Breast epithelium (tissue), 4 donors: ENCODE measurements at regions not wholly inside any gene's neighbourhood (a gene's known extent, or its start where the extent isn't known, plus 50 kb on each side); places are given as distances from the start of the nearest gene placed in this dataset.

Experiments used
- DNase-seq, 2 donors: peaks; one replicate each; pipeline ENCODE4 v3.0.0-alpha.2; 2019; ENCODE audit warnings: low spot score in 2 of 2
- H3K27ac ChIP-seq, 2 donors: fragments of 200-600 bp; sonication (generic) in 1 of 2; one replicate each; pipeline ENCODE4 v1.5.1; 2016 to 2019; ENCODE audit warnings: mild to moderate bottlenecking in 1 of 2
- H3K27me3 ChIP-seq, 2 donors: fragments of 200-600 bp; sonication (generic) in 1 of 2; one replicate each; pipeline versions ENCODE4 v1.5.1 to v1.6.0; 2017 to 2019; ENCODE audit warnings: control low read depth in 1 of 2, mild to moderate bottlenecking in 1 of 2
- H3K36me3 ChIP-seq: fragments of 200-600 bp; one replicate; pipeline ENCODE4 v1.5.1; 2019
- H3K4me1 ChIP-seq, 2 donors: fragments of 200-600 bp; sonication (generic); one replicate each; pipeline ENCODE4 v1.5.1; 2016 to 2019; ENCODE audit warnings: control low read depth in 1 of 2
- H3K4me3 ChIP-seq, 3 donors: fragments of 200-600 bp; sonication (generic); 1 replicate in 2 of 3; 2 replicates in 1 of 3; pipeline ENCODE4 v1.5.1; 2016 to 2019; ENCODE audit warnings: mild to moderate bottlenecking in 3 of 3, moderate library complexity in 2 of 3
- H3K9me3 ChIP-seq, 2 donors: fragments of 200-600 bp; sonication (generic) in 1 of 2; one replicate each; pipeline ENCODE4 v1.5.1; 2016 to 2019; ENCODE audit warnings: control low read depth in 1 of 2
- POLR2A ChIP-seq: fragments of 450-650 bp; IDR thresholded peaks from one replicate; pipeline ENCODE4 v1.6.1; 2016; ENCODE audit warnings: antibody characterized with exemption, mild to moderate bottlenecking, moderate library complexity
- POLR2AphosphoS5 ChIP-seq, 3 donors: sonication (generic); formaldehyde crosslinking; IDR thresholded peaks; one replicate each; pipeline ENCODE4 v1.6.1; 2017; ENCODE audit warnings: antibody characterized with exemption in 3 of 3
- intact Hi-C: fragments of 100-400 bp; cut with DNase I; formaldehyde crosslinking; loops from one replicate; pipeline ENCODE4 v1.15.1; 2023; ENCODE audit warnings: low total_unique reads
- TF ChIP-seq, protein P1 (sequence below), 3 donors: fragments of 450-650 bp; IDR thresholded peaks; one replicate each; pipeline ENCODE4 v1.5.1; 2016 to 2017; ENCODE audit warnings: antibody characterized with exemption in 3 of 3, mild to moderate bottlenecking in 3 of 3, moderate library complexity in 3 of 3

DNA sequence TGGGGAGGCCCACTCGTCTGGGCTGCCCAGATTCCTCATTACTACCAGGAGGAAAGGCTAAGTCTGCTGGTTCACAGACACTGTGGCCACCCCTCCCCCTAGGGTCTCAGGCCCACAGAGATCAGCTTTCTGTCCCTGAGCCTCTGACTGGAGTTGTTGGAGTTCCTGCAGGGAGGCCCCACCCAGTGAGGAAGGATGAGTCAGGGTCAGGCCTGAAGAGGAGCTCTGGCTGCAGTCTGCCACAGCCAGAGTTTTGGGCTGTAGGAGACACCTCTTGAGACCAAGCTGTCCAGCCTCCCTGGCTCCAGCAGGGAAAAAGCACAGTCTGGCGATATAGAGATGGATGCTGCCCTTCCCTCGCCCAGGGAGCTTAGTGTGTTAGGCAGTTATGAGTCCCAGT is 720.9 kb upstream of the SEMA6D start:
- H3K27me3 ChIP-seq: no peaks in the 10 kb centered on the region
- H3K27ac ChIP-seq: no peak overlapping the region
- DNase-seq: no peak
- no peaks in the 10 kb centered on the region for H3K4me1 ChIP-seq
- TF ChIP-seq POLR2A (no peak), POLR2AphosphoS5 (IDR thresholded peaks at IDR 0.05) (no peak)
- TF ChIP-seq, protein P1, sequence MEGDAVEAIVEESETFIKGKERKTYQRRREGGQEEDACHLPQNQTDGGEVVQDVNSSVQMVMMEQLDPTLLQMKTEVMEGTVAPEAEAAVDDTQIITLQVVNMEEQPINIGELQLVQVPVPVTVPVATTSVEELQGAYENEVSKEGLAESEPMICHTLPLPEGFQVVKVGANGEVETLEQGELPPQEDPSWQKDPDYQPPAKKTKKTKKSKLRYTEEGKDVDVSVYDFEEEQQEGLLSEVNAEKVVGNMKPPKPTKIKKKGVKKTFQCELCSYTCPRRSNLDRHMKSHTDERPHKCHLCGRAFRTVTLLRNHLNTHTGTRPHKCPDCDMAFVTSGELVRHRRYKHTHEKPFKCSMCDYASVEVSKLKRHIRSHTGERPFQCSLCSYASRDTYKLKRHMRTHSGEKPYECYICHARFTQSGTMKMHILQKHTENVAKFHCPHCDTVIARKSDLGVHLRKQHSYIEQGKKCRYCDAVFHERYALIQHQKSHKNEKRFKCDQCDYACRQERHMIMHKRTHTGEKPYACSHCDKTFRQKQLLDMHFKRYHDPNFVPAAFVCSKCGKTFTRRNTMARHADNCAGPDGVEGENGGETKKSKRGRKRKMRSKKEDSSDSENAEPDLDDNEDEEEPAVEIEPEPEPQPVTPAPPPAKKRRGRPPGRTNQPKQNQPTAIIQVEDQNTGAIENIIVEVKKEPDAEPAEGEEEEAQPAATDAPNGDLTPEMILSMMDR (IDR thresholded peaks at IDR 0.05): no peak
- H3K9me3 ChIP-seq: peaks cover 13 to 18% of the 10 kb centered on the region in 2 donors
- intact Hi-C loops: no loop called here
- H3K4me3 ChIP-seq: no peak overlapping the region
- H3K36me3 ChIP-seq: no peaks in the 10 kb centered on the region

DNA sequence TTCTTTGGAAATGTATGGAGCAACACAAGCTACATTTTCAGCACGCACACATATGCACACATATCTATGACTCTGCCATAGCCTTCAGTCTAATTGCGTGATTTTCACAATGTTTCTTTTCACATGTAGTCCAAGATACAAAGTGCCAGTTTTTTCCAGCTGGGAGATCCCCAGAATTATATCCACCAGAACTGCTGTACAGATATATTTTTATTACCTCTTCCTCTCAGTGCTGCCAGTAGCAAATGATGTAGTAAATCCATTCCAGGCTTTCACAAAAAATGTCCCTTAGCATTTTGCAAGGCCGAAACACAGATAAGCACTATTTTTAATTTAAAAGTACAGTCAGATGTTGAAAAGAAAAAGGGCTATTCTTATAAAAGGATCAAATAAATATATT is 719.8 kb upstream of the SEMA6D start:
- no peaks in the 10 kb centered on the region for H3K4me1 ChIP-seq
- H3K4me3 ChIP-seq: no peak overlapping the region
- no peaks in the 10 kb centered on the region for H3K36me3 ChIP-seq
- no peak overlapping the region for H3K27ac ChIP-seq
- H3K9me3 ChIP-seq: peaks cover 13 to 18% of the 10 kb centered on the region in 2 donors
- TF ChIP-seq, protein P1 (IDR thresholded peaks at IDR 0.05): no peak
- TF ChIP-seq POLR2AphosphoS5 (IDR thresholded peaks at IDR 0.05) (no peak), POLR2A (no peak)
- intact Hi-C loops: no loop called here
- DNase-seq: no peak
- no peaks in the 10 kb centered on the region for H3K27me3 ChIP-seq

- intact Hi-C loops: no loop called here
- Histone ChIP-seq H3K4me1 (no peaks in the 10 kb centered on the region), H3K36me3 (no peaks in the 10 kb centered on the region), H3K27me3 (no peaks in the 10 kb centered on the region), H3K27ac (no peak overlapping the region), H3K9me3 (peaks cover 0 to 15% of the 10 kb centered on the region in 2 donors), H3K4me3 (no peak overlapping the region)
- DNase-seq: no peak
- TF ChIP-seq, protein P1 (IDR thresholded peaks at IDR 0.05): no peak
- TF ChIP-seq POLR2AphosphoS5 (IDR thresholded peaks at IDR 0.05) (no peak), POLR2A (no peak)
Measured at GRCh38 chr15:47003568-47003967, 713.7 kb upstream of the SEMA6D start.

DNA sequence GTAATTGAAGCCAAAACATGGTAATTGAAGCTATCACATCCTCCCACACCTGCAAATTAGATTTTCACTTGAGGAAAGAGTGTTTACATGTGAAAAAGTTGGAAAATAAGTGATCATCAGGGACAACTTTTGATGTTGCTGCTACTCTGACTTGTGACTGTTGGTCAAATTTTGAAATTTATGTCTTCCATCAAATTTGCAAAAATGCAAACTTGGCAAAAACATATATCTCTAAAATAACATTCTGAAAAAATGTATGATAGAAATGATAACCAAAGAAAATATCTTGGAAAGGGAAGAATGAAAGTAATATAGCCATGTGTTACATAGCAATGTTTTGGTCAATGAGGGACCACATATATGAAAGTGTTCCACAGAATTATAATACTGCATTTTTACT is 703.9 kb upstream of the SEMA6D start:
- DNase-seq: no peak
- Histone ChIP-seq H3K27ac (no peak overlapping the region), H3K27me3 (no peaks in the 10 kb centered on the region), H3K9me3 (peaks cover 0 to 6% of the 10 kb centered on the region in 2 donors), H3K4me3 (no peak overlapping the region), H3K4me1 (no peaks in the 10 kb centered on the region), H3K36me3 (no peaks in the 10 kb centered on the region)
- intact Hi-C loops: no loop called here
- no peak for TF ChIP-seq POLR2A
- TF ChIP-seq POLR2AphosphoS5 (IDR thresholded peaks at IDR 0.05): no peak
- TF ChIP-seq, protein P1 (IDR thresholded peaks at IDR 0.05): no peak

- no peaks in the 10 kb centered on the region for H3K36me3 ChIP-seq
- no peak overlapping the region for H3K27ac ChIP-seq
- TF ChIP-seq, protein P1 (IDR thresholded peaks at IDR 0.05): no peak
- TF ChIP-seq POLR2AphosphoS5 (IDR thresholded peaks at IDR 0.05): no peak
- TF ChIP-seq POLR2A: no peak
- H3K4me1 ChIP-seq: no peaks in the 10 kb centered on the region
- intact Hi-C loops: no loop called here
- no peaks in the 10 kb centered on the region for H3K9me3 ChIP-seq
- H3K27me3 ChIP-seq: no peaks in the 10 kb centered on the region
- no peak for DNase-seq
- no peak overlapping the region for H3K4me3 ChIP-seq
Measured at GRCh38 chr15:47027322-47027946, 689.9 kb upstream of the SEMA6D start.
